Stimulated activated CD4-positive, alpha-beta T cell treated with anti-CD3 and anti-CD28 coated beads, Interleukin-2, amount 100 ng/mL, for 4 hours (primary cell): ENCODE measurements at regions not wholly inside any gene's neighbourhood (a gene's known extent, or its start where the extent isn't known, plus 50 kb on each side); places are given as distances from the start of the nearest gene placed in this dataset.
"Not testable (repeated sequence)": the region's sequence is repeated elsewhere in the genome, so short reads cannot be mapped to it uniquely, and the experiment has no call there.

Experiments used
- DNase-seq: peaks from one replicate; pipeline ENCODE4 v3.0.0-alpha.2; 2020; ENCODE audit warnings: low read depth

DNA sequence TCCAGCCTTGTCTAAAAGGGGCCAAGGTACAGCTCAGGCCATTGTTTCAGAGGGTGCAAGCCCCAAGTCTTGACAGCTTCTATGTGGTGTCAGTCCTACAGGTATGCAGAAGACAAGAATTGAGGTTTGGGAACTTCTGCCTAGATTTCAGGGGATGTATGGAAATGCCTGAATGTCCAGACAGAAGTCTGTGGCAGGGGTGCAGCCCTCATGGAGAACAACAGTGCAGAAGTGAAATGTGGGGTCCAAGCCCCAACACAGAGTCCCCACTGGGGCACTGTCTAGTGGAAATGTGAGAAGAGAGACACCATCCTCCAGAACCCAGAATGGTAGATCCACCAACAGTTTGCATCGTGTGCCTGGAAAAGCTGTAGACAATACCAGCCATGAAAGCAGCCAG, 400.3 kb upstream of the CAMK1G start:
- DNase-seq = no peak

DNA sequence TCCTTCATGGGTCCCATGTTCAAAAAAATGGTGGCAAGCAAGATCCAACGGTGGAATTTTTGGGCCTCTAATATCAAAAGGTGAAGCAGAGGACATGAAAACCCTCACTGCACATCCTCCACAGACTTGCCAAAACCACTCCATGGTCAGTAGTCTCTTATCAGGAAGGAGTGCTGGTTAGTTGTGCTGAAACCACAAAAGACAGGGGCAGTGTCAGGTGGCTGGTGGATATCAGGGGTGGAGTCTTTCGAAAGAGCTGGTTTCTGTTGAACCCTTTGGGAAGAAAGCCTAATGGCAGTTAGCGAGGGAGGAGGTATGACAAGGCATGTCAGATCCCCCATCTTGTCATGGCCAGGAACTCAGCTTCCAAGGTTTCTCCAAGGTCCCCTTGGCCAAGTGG, 395.9 kb upstream of the CAMK1G start:
- no peak for DNase-seq

DNA sequence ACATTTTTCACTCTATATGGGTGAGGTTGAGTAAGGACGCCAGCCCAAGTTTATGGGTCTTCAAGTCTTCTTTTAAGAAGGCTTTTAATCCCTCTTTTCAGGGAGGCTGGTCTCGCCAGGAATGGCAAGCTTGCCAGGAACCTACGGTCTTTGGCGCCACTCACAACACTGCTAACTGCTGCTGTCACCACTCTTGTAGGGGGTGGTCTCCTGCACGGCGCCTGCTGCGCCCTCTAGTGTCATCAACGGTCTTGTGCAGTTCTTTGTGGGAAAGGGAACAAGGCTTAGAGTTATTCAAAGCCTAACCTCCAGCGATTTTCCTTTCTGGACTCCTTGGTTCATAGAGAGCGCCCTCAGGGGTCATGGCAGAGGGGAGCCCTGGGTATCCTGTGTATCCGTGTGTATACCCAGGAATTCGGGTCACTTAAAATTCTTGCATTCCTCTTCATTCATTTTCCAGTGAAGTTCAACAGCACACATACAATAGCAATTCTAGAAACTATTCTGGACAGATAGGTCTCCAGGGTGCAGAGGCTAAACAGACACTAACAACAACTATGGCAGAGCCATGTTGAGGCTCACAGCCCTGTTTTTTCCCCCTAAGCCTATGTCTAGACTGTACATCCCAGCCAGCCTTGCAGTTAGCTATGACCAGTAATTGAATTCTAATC, 392.8 kb upstream of the CAMK1G start:
- no peak for DNase-seq

DNA sequence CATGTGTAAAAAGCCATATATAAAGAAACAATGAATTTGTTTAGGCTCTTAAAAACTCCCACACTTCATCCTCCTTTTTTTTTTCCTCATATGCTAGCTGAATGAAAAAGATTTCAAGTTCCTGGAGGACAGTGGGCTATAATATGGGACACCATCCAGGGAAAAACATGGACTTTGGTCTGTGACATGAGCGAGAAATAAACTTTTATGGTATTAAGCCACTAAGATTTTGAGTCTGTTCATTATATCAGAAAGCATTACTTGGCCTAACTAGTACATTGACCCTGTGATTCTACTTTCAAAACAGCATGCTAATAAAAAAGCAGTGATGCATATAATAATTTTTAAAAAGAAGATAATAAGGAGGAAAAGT, 392.3 kb upstream of the CAMK1G start:
- DNase-seq = no peak

DNA sequence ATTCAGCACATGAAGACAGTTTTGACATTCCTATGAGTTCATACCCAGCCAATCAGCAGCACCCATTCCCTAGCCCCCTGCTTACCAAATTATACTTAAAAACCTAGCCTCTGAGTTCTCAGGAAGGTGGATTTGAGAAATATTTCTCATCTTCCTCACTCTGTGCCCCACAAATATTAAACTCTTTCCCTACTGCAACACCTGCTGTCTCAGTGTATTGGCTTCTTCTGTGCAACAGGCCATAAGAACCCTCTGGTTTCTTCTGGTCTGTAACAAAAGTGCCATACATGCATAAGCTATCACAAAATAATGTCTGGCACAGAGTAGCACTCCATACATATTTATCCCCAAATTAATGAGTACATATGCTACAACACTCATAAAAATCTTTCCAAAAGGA, 387.4 kb upstream of the CAMK1G start:
- no peak for DNase-seq

DNA sequence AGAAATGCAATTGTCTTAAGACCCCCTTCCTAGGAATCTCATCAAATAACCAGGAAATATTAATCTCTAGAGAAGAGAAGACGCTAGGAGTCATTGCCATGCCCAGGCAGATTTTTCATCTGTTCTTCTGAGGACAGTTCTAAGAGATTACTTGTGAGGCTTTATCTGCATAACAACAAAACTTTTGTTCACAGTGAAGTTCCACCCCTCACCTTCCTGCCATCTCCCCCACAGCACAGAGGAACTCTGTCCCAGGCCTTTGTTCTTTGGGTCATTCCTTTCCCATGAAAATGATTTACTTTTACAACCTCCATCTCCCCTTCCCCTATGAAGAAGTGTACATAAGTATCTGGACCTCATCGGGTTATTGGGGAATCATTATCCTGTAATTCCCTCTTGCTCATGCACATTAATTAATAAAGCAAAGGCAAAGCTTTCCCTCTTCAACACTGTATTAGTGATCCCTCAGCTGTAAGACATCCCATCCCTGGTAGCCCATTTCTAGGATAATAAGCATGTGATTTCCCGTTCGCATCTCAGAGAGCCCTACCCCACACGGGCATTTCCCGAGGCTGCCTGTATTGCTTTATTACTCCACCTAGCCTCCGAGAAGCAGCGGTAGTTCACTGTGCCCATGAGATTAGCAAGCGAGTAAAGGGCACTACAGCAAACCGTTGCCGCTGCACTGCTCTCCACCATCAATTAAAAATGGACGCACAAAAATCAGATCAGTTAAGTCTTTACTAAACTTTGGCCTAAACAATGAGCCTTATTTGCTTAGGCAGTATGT, 384.4 kb upstream of the CAMK1G start:
- no peak for DNase-seq

DNA sequence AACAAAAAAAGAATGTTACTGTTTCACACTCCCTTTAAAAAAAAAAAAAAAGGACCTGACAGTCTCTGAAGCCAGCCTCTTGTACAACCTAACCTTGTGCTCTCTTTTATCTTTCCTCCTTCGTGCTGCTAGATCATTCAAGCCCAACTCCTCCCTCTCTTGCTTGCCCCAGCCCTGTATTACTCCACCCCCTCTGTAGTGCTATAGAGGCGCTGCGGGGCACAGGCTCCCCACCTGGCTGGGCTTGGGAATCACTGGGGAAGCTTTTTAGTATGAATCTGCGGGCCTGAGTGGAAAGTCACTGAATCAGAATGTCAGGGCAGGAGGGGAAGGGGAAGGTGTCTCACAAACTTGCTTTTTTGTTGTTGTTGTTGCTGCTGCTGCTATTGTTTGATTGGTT, 383.7 kb upstream of the CAMK1G start:
- no peak for DNase-seq

DNA sequence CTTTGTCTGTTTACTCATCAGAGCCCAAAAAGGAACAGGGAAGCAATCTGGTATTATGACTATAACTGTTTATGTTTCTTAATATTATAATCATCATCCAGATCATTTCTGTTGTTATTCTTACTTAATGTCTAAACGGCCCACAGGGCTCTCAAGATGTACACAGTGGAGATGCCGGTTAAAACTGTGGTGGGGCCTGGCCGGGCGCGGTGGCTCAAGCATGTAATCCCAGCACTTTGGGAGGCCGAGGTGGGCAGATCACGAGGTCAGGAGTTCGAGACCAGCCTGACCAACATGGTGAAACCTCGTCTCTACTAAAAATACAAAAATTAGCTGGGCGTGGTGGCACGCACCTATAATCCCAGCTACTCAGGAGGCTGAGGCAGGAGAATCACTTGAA, 381.2 kb upstream of the CAMK1G start:
- DNase-seq = not testable (repeated sequence)

DNA sequence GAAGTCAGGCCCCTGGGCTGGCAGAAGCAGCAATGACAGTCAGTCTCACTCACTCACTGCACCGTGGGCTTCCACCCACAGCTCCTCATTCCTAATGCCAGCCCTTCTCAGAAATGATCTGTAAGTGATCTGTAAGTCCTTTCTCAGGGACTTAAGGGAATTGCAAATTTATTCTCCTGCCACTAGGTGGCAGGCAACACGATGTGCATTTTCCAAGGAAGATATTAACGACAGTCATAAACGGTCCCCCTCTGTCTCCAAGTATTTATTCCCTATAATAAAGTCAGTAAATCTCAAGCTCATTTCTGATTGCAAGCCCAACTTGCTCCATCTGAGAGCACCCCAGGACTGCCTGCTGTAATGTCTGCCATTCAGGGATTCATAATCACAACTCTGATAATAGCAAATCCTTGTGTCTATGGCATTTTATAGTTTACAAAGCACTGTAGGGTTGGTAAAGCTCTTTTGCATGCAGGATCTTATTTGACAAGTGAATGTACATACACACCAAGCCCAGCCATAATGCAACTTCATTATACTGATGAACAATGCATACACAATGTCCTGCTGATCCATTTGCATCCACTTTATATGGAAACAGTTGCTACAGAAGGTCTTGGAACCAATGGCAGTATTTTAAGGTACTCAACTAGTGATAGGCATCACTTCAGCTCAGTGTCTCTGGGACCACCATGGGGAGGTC, 380.5 kb upstream of the CAMK1G start:
- DNase-seq = no peak

DNA sequence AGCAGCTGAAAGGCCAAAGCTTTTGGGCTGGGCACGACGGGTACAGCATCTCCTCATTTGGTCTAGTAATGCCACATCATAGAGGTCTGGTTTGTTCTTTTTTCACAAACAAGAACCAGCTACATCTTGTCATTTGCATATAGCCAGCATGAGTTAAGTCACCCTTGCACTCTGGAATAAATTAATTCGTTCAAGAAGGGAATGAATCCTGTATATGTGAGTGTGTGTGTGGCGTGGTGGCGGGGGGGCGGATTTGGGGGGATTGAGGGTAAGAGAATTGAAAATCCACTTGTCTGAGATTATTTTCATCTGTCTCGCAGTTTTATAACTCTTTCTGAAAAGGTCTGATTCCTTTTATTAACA, 380.0 kb upstream of the CAMK1G start:
- no peak for DNase-seq

DNA sequence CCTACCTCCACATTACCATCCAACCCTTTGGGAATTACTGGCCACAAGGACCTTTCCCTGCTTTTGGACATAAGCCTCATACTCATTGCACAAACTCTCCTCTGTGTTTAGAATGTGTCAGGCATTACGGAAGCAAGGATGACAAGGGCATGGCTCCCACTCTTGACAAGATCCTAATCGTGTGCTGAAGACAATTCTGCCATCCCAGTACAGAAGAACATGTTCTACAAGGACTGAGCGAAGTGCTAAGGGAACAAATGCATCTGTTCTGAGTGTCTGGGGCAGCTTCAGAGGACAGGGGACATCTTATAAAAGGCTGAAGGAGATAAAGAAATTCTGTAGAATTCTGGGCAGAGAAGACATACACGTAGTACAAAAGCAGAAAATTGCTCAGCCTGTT, 378.5 kb upstream of the CAMK1G start:
- no peak for DNase-seq

DNA sequence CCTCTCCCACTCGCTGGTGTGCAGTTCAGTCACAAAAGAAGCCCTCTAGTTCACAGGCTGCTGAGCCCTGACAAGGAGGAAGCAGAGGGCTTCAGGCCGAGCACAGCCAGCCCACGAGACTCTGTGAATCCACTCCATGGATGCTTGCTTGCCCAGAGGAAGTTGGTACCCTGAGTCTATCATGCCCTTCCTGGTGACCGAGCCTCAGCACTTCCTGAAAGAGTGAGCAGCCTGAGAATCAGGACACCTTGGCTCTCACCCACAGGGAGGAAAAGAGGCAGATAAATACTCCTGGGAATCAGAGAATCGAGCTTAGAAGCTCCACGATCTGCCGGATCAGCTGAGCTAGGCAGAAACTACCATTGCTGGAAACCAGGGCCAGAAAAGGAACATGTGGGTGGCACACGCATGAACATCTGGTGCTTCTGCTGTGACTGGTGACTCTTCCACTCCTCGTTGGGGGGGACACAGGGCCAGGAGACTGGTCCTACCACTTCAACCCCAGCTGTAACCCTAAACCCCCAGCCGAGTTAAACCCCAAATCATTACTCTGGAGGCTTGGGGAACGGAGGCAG, 376.3 kb upstream of the CAMK1G start:
- no peak for DNase-seq

DNA sequence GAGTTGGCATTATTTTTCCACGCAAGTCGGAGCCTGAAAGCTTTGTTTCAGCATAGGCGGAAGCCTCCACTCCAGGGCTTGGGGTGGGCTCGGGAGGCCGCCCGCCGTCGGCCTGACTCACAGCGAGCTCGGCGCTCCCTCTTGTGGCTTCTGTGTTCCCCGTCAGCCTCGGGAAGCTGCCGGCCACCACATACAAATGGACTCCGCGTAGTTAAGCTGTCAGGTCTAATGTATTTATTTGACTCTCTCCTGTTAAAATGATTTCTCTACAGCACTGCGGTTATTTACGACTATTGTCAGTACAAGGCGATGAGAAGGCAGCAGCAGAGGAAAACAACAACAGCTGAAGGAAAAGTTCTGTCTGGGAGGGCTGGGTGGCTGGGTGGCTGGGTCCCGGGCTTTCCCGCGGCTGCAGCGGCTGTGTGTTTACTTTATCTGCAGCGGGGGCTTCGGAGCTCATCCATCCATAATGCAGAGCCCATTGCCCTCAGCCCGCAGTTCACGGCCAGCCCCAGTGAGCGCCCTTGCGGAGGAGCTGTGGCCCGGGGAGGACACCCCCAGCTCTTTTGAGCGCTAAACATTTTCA, 375.7 kb upstream of the CAMK1G start:
- no peak for DNase-seq

DNA sequence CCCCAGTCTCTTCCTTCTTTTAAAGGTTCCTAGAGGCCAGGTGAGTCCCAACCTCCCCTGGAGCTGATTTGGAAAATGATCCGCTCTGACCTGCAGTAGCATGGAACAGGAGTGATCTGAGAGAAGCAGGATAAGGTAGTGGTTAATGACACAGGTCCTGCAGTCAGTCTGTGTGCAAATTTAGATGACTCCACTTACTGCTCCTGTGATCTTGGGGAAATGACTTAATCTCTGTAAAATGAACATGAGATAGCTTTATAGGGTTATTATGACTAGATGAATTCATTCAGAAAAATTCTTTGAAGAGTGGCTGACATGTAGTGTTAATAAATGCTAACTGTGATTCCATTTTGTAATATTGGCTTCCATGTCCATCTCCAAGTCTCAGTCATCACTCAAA, 374.9 kb upstream of the CAMK1G start:
- no peak for DNase-seq

DNA sequence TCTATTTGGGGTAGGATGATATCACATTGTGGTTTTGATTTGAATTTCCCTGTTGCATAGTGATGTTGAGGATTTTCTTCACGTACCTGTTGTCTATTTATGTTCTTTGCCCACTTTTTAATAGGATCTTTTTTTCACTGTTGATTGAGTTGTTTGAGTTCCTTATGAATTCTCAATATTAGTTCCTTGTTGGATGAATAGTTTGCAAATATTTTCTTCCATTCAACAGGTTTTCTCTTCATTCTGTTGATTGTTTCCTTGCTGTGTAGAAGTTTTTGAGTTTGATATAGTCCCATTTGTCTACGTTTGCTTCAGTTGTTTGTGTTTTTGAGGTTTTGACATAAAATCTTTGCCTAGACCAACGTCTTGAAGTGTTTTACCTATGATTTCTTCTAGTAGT, 369.5 kb upstream of the CAMK1G start:
- DNase-seq = no peak

DNA sequence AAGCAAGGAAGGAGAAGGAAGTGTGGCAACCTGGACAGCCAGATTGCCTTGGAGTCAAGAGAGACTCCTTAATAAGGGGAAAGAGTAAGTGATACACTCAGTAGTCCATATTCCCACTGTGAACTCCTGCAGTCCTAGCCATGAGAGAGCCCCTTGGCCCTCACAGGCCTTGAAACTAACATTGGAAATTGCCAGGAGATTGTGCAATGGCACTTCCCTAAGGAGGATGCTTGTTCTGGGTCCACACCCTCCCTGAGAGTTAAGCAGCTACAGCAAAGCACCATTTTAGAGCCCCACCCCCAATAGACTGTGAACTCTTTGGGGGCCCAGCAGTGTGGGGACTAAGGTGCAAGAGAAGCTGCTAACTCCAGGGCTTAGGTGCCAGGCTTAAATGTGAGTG, 367.7 kb upstream of the CAMK1G start:
- DNase-seq = no peak

DNA sequence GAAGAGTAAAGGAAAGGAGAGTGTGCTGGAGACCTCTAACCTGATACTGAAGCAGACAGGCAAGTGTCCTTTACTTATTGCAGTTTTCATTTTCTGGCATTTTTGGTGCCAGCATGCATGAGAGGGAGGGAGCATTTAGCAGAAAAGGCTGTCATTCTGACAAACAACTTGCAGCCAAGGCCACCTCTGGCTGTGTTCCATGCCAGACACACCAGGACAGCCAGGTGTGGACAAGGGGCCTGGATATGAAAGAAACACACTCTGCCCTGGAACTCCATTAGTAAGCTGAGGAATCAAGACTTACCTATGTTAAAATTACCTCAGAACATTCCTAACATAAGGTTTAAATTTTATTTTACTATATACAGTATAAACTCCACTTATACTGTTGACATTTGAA, 365.4 kb upstream of the CAMK1G start:
- DNase-seq = no peak

DNA sequence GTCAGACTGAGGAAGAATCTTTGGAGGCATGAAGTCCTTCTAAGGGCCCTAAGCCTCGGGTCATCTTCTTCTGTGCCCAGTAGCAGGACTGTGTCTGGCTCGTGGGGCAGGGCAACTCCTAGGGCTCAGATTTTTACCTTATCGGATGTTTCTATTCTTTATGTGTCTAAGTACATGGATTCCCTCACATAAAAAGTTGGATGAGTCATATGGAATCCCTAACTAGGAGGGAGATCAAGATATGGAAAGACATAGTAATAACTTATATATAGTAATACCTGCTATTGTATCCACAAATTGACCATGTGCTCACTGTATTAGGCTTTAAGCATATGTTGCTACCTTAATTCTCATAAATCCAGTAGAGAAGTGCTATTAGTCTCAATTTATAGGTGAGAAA, 364.5 kb upstream of the CAMK1G start:
- no peak for DNase-seq

DNA sequence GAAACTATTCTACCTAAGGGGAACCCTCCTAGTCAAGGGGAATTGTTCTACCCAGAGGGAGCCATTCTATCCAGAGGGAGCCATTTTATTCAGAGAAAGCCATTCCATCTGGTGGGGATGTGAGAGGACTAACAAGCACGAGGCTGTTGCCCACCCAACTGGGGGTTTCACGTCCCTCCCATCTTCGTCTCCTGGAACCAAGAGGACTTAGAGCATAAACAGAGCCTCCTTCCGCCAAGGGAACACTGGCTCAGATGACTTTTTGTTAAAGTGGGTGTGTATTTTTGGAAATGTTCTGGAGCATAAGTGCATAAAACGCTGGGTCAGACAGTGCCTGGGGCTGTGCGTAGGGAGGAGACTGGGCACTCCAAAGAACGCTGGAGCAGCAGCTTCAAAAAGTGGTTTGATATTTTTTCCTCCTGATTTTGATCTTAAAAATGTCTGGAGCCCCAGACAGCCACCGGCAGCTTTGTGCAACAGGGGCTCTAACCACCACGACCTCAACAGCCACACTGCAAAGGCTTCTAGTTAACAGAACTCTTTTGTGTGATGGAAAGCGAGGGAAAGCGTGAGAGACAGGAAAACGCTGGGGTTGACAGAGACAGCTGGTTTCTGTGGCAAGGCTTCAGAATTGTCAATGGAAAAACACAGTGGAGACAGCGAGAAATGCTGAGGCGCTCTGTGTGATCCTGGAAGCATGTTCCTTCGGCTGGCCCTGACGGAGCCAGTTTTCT, 363.6 kb upstream of the CAMK1G start:
- no peak for DNase-seq

DNA sequence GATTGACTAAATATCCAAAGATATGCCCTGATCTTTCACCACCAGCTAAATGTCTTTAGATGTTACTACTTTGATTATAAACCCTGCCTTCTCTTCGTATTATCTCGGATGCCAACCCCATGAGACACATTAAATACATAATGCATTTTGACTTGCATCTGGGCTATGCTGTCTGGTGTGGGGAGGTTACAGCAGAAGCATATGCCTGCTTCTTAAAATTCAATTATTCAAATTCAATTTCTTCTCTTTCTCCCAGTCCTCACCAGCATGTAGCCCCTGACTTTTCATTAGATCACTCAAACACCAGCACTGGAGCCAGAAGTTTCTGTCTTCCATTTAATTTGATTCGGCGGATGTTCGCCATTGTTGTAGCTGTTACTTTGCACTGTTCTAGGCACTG, 360.7 kb upstream of the CAMK1G start:
- no peak for DNase-seq

DNA sequence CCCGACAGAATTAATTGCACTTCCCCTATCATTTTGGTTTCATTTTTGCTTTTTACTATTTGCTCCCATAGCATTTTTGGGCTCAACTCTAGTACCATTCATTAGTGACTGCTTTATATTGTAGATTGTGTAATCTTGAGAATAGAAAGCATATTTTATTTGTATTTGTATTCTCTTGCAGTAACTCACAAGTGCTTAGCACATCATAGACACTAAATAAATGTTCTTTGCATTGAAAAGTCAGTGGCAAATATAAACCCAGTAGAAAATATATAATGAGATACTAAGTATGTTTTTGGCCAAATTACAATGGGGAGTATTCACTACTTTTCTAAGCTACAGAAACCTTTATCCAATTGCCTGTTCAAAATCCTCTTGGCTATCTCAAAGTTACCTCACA, 359.7 kb upstream of the CAMK1G start:
- DNase-seq = no peak

DNA sequence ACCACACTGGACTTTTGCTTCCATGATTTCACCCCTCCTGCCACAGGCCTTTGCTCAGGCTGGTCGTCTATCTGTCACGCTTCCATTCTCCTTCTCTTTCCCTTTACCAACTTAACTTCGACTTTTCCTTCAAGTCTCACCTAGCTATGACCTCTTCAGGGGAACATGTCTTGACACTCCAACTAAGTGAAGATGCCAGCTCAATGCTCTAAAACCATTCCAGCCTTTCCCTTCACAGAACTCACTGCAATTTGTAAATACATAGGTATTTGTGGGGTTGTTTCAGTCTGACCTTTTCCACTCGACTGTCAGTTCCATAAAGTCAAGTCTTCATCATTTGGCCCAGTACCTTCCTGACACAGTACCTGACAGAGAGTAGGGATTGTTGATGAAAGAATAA, 358.6 kb upstream of the CAMK1G start:
- no peak for DNase-seq
